HG03159 (cell line): ENCODE measurements at regions not wholly inside any gene's neighbourhood (a gene's known extent, or its start where the extent isn't known, plus 50 kb on each side); places are given as distances from the start of the nearest gene placed in this dataset.

ENCODE experiments used
- ATAC-seq: cut with Tn5 transposase; IDR thresholded peaks from one replicate; pipeline ENCODE4 v1.9.1; 2021; ENCODE audit warnings: mild to moderate bottlenecking, moderate library complexity; ENCODE audit not compliant: unreplicated experiment

- ATAC-seq: no peak
Measured at GRCh38 chr21:16071761-16072160, 342.0 kb downstream of the USP25 start.

- no peak for ATAC-seq
Measured at GRCh38 chr21:16072221-16072620, 342.4 kb downstream of the USP25 start.

- ATAC-seq: no peak
Measured at GRCh38 chr21:16072737-16073136, 343.0 kb downstream of the USP25 start.

GRCh38 chr21:16073586-16073985, 343.8 kb downstream of the USP25 start:
- no peak for ATAC-seq

- no peak for ATAC-seq
Measured at GRCh38 chr21:16074950-16075489, 345.2 kb downstream of the USP25 start.

GRCh38 chr21:16075649-16076282, 346.0 kb downstream of the USP25 start:
- ATAC-seq: no peak

- ATAC-seq: no peak
Measured at GRCh38 chr21:16076465-16076864, 346.7 kb downstream of the USP25 start.

- ATAC-seq: no peak
Measured at GRCh38 chr21:16078382-16078781, 348.6 kb downstream of the USP25 start.

GRCh38 chr21:16079830-16080229, 350.0 kb downstream of the USP25 start:
- no peak for ATAC-seq

GRCh38 chr21:16081304-16081703, 351.5 kb downstream of the USP25 start:
- no peak for ATAC-seq

- no peak for ATAC-seq
Measured at GRCh38 chr21:16082038-16082816, 352.4 kb downstream of the USP25 start.

GRCh38 chr21:16084776-16085364, 355.1 kb downstream of the USP25 start:
- no peak for ATAC-seq

GRCh38 chr21:16085421-16085820, 355.6 kb downstream of the USP25 start:
- ATAC-seq: no peak

- no peak for ATAC-seq
Measured at GRCh38 chr21:16086121-16086520, 356.3 kb downstream of the USP25 start.

GRCh38 chr21:16086936-16087335, 357.2 kb downstream of the USP25 start:
- ATAC-seq: no peak

GRCh38 chr21:16087523-16087922, 357.7 kb downstream of the USP25 start:
- ATAC-seq: no peak

GRCh38 chr21:16088056-16088455, 358.3 kb downstream of the USP25 start:
- no peak for ATAC-seq

GRCh38 chr21:16095005-16095404, 365.2 kb downstream of the USP25 start:
- ATAC-seq: no peak

GRCh38 chr21:16096988-16097387, 367.2 kb downstream of the USP25 start:
- ATAC-seq: no peak

GRCh38 chr21:16102113-16102512, 372.3 kb downstream of the USP25 start:
- no peak for ATAC-seq

GRCh38 chr21:16108561-16109075, 378.8 kb downstream of the USP25 start:
- ATAC-seq: no peak
